Skeletal muscle tissue (tissue), 3 donors: ENCODE measurements at regions not wholly inside any gene's neighbourhood (a gene's known extent, or its start where the extent isn't known, plus 50 kb on each side); places are given as distances from the start of the nearest gene placed in this dataset.

Experiments
- H3K27ac ChIP-seq: one replicate; pipeline ENCODE4 v1.7.0; 2013; ENCODE audit warnings: mild to moderate bottlenecking, low read depth, low read length, inconsistent platforms
- H3K27me3 ChIP-seq, 3 donors: one replicate each; pipeline ENCODE4 v1.7.0; 2013; ENCODE audit warnings: low read length in 3 of 3; ENCODE audit not compliant: control insufficient read depth in 3 of 3, insufficient read depth in 3 of 3
- H3K36me3 ChIP-seq, 3 donors: one replicate each; pipeline ENCODE4 v1.7.0; 2013; ENCODE audit warnings: low read length in 3 of 3; ENCODE audit not compliant: control insufficient read depth in 3 of 3, insufficient read depth in 3 of 3
- H3K4me1 ChIP-seq, 3 donors: one replicate each; pipeline ENCODE4 v1.7.0; 2013; ENCODE audit warnings: low read length in 3 of 3, mild to moderate bottlenecking in 3 of 3; ENCODE audit not compliant: control insufficient read depth in 3 of 3, insufficient read depth in 3 of 3
- H3K4me3 ChIP-seq, 3 donors: one replicate each; pipeline ENCODE4 v1.7.0; 2013; ENCODE audit warnings: low read length in 3 of 3
- H3K9ac ChIP-seq, 3 donors: one replicate each; pipeline ENCODE4 v1.7.0; 2013; ENCODE audit warnings: low read length in 3 of 3, mild to moderate bottlenecking in 3 of 3, moderate library complexity in 2 of 3, low read depth in 1 of 3
- H3K9me3 ChIP-seq, 3 donors: one replicate each; pipeline ENCODE4 v1.7.0; 2013; ENCODE audit warnings: low read length in 3 of 3; ENCODE audit not compliant: control insufficient read depth in 3 of 3
- donor health status: Osteomylitis.

DNA sequence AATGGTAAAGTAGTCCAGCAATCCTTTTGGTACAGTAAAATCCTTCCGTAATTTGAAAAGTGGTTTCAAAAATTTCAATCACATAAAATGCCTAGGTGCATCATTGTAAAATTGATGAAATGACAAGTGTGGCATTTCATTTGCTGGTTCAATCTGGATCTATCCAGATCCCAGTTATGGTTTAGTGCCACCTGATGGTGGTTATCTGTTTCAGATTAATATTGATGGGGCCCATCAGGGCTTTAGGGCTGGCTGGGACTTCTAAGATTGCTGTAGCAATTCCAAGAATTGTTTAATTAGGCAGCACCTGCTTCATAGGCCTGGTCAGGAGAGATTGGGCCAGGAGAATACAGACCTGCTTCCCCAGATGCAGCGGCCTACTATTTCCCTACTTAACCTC is 55.5 kb upstream of the PIK3C3 start:
- Histone ChIP-seq H3K4me3 (no peak overlapping the region), H3K9ac (no peak overlapping the region), H3K27me3 (no peaks in the 10 kb centered on the region), H3K4me1 (no peaks in the 10 kb centered on the region), H3K36me3 (no peaks in the 10 kb centered on the region), H3K27ac (no peak overlapping the region), H3K9me3 (peaks cover 0 to 6% (median 2%) of the 10 kb centered on the region in 3 donors)

DNA sequence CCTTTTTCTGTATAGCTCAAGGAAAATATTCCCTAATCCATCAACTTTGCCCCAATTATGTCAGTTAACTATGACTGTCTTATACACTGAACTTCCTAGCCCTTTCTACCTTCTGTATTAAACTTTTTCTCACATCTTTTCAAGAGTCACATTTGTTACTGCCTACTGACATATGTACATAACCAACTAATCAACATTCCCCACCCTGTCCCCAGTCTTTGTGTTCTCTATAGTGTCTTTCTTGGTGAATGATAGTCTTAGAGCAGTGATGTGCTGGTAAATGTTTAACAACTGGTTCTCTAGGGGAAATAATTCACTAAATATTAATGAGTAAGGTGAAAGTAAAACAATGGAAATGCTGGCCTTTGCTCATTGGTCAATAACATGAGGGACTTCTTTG is 61.6 kb upstream of the PIK3C3 start:
- Histone ChIP-seq H3K9ac (no peak overlapping the region), H3K4me3 (no peak overlapping the region), H3K27ac (no peak overlapping the region), H3K9me3 (peaks cover 0 to 6% (median 2%) of the 10 kb centered on the region in 3 donors), H3K4me1 (no peaks in the 10 kb centered on the region), H3K27me3 (no peaks in the 10 kb centered on the region), H3K36me3 (no peaks in the 10 kb centered on the region)

DNA sequence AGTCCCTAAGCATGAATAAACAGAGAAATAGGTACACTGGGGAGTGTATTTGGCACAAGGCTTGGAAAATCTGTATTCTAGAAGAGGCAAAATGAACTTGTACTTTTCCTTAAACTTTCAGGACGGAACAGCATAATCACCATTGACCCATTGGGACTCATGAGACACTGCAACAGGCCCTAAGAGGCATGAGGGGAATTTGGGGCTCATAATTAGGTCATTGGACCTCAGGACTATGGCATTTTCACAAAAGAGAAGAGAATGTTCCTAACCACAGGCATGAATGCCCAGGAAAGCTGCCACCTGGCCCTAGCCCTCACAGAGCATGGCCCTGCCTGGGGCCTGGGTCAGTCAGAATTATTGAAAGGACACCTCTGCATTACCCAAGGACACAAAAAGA is 67.9 kb upstream of the PIK3C3 start:
- Histone ChIP-seq H3K9ac (no peak overlapping the region), H3K4me1 (no peaks in the 10 kb centered on the region), H3K27ac (no peak overlapping the region), H3K36me3 (no peaks in the 10 kb centered on the region), H3K27me3 (peaks cover 0 to 3% (median 0%) of the 10 kb centered on the region in 3 donors), H3K4me3 (no peak overlapping the region), H3K9me3 (no peaks in the 10 kb centered on the region)

DNA sequence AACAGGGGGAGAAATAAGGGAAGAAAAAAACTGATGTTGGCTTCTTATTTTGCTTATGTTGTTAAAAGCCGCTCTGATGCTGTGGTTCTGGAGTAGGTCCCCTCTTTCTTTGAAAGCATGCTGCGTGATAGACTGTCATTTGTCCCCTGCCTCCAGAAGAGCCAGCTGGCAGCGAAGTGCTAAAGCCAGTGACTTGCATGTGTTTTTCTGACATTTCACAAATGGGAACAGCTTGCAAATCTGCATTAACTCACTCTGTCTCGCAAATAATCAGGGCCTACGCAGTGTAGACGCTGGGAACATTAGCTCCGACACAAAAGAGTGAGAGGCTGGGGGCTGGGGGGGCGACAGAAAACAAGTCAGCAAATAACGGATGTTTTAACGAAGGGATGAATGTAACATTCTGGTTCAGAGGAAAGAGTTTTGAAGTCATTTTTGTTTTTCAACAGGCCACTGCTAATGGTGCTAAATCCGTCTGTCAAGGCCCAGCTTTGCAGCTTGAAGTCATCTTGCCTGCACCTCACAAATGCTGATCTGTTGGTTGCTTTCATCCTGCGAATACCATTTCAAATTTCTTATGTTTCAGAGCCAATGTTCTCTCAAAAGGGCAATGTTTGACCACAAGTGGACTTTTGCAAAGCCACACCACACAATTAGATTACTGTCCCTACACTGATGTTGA is 68.8 kb upstream of the PIK3C3 start:
- H3K9me3 ChIP-seq, result no peaks in the 10 kb centered on the region
- H3K27ac ChIP-seq, result no peak overlapping the region
- no peaks in the 10 kb centered on the region for H3K36me3 ChIP-seq
- H3K9ac ChIP-seq, result no peak overlapping the region
- no peaks in the 10 kb centered on the region for H3K4me1 ChIP-seq
- no peak overlapping the region for H3K4me3 ChIP-seq
- peaks cover 0 to 3% (median 0%) of the 10 kb centered on the region in 3 donors for H3K27me3 ChIP-seq

DNA sequence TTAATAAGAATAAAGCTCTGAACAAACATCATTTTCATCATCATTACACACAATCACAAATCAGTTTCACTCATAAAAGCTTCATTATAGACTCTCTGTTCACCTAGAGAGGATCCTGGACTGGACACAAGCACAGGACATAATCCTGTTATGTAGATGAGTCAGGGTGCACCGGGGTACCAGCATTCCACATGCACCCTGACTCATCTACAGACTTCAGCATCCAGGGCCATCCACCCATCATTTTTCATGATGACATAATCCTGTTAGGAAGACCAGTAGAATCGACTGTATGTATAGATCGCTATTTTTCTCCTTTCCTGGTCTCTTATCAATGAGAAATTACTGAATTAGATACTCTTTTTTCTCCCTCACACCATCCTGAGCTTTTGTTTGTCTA is 73.7 kb upstream of the PIK3C3 start:
- Histone ChIP-seq H3K4me1 (no peaks in the 10 kb centered on the region), H3K27ac (no peak overlapping the region), H3K9ac (no peak overlapping the region)

DNA sequence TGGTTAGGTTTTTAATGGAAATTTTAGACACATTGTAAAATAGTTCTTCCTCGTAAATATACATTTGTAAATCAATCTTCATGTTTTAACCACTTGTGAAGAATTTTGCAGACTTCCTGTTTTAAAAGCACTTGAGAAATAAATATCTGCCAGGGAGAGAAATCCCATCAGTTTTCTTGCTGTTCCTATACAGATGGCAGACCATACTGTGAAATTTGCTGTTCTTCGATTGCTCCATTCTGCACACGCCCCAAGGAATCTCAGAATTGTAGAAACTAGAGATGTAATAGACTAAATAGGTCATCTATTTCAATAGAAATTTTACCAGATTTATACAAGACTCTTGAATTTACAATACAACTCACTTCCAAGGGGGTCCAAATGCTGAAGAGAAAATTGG is 75.8 kb upstream of the PIK3C3 start:
- H3K36me3 ChIP-seq, result no peaks in the 10 kb centered on the region
- H3K4me3 ChIP-seq, result no peak overlapping the region
- no peak overlapping the region for H3K9ac ChIP-seq
- no peak overlapping the region for H3K27ac ChIP-seq
- no peaks in the 10 kb centered on the region for H3K4me1 ChIP-seq
- H3K9me3 ChIP-seq, result no peaks in the 10 kb centered on the region
- H3K27me3 ChIP-seq, result no peaks in the 10 kb centered on the region

More for the DNA sequence above, 73.7 kb upstream of the PIK3C3 start:
- no peaks in the 10 kb centered on the region for H3K36me3 ChIP-seq
- no peaks in the 10 kb centered on the region for H3K9me3 ChIP-seq
- H3K27me3 ChIP-seq, result peaks cover 0 to 3% (median 0%) of the 10 kb centered on the region in 3 donors
- no peak overlapping the region for H3K4me3 ChIP-seq

GRCh38 chr18:41875094-41875780 is 79.8 kb upstream of the PIK3C3 start:
- H3K4me1 ChIP-seq, result no peaks in the 10 kb centered on the region
- H3K36me3 ChIP-seq, result no peaks in the 10 kb centered on the region
- H3K27me3 ChIP-seq, result no peaks in the 10 kb centered on the region
- H3K9me3 ChIP-seq, result no peaks in the 10 kb centered on the region
- no peak overlapping the region for H3K4me3 ChIP-seq
- H3K9ac ChIP-seq, result no peak overlapping the region
- H3K27ac ChIP-seq, result no peak overlapping the region

DNA sequence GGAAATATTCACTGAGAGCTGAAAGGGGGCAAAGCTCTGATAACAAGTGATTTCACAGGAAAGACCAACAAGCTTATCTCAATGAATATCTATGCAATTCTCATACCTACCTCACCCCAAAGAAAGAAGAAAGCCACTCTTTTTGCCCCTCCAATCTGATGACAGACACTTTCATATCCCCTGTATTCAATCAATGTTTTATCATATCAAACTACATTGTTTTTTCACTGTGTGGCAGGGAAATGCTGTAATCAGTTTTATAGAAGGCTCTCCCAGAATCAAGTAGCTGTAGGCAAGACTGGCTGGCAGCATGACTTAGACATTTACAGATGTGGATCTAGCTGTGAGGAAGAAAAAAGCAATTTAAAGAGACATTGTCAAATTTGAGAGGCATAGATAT is 81.3 kb upstream of the PIK3C3 start:
- no peak overlapping the region for H3K4me3 ChIP-seq
- no peaks in the 10 kb centered on the region for H3K36me3 ChIP-seq
- H3K27me3 ChIP-seq, result no peaks in the 10 kb centered on the region
- H3K9ac ChIP-seq, result no peak overlapping the region
- H3K4me1 ChIP-seq, result no peaks in the 10 kb centered on the region
- H3K27ac ChIP-seq, result no peak overlapping the region
- H3K9me3 ChIP-seq, result no peaks in the 10 kb centered on the region

GRCh38 chr18:41872206-41872605 is 82.8 kb upstream of the PIK3C3 start:
- Histone ChIP-seq H3K36me3 (no peaks in the 10 kb centered on the region), H3K9me3 (no peaks in the 10 kb centered on the region), H3K27me3 (no peaks in the 10 kb centered on the region), H3K9ac (no peak overlapping the region), H3K4me3 (no peak overlapping the region), H3K4me1 (no peaks in the 10 kb centered on the region), H3K27ac (no peak overlapping the region)

DNA sequence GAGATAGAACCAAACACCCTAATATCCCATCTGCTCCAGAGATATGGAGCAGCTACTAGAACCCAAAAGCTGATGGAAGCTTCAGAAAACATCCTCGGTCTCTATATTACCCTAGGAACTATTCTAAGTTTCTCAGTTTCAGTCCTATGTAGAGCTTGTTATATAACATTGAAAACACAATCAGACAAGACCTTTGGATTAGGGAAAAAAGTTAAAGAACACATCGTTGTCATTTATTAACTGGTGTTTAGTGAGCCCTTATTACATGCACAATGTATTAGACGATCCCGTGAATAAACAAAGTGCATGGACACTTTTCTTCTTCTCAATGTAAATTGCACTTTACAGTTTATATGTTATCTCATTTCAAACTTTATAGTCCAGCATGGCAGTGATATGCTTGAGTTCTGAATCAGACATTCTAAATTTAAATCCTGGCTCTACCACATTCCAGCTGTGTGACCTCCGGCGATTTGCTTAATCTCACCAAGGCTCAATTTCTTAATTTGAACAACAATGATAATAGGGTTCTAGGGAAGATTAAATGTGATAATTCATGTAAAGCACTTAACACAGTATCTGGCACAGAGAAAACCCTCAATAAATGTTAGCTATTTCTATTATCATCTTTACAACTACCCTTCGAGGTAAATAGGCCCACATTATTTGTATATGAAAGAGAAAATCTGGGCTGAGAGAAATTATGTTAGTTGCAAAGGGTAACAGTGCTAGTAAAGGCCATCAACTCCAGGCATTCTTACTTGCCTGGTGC is 83.6 kb upstream of the PIK3C3 start:
- Histone ChIP-seq H3K9me3 (no peaks in the 10 kb centered on the region), H3K4me3 (no peak overlapping the region), H3K27me3 (no peaks in the 10 kb centered on the region), H3K4me1 (no peaks in the 10 kb centered on the region), H3K36me3 (no peaks in the 10 kb centered on the region), H3K27ac (no peak overlapping the region), H3K9ac (no peak overlapping the region)
